Right lobe of liver (tissue), 4 donors: ENCODE measurements at regions not wholly inside any gene's neighbourhood (a gene's known extent, or its start where the extent isn't known, plus 50 kb on each side); places are given as distances from the start of the nearest gene placed in this dataset.

ENCODE experiments used
- CTCF ChIP-seq, 4 donors: fragments of 200-600 bp in 3 of 4; fragments of 450-650 bp in 1 of 4; IDR thresholded peaks; one replicate each; pipeline versions ENCODE4 v1.5.1 to v1.8.0; 2016 to 2022; ENCODE audit warnings: antibody characterized with exemption in 4 of 4, mild to moderate bottlenecking in 2 of 4
- POLR2A ChIP-seq: fragments of 450-650 bp; IDR thresholded peaks from one replicate; pipeline ENCODE4 v1.6.1; 2017; ENCODE audit warnings: antibody characterized with exemption, mild to moderate bottlenecking
- donor health status: DM: no; HTN: no; CAD: no.
- donor health status: DM: no; HTN: no; CAD: no.
- donor health status: DM: no; HTN: yes; CAD: no.

- no peak for TF ChIP-seq POLR2A
- TF ChIP-seq CTCF (IDR thresholded peaks at IDR 0.05) = no peak
These were observed 62.6 kb upstream of the CACNA2D1 start for GRCh38 chr7:82506208-82506607.
